ENCODE measurements at regions not wholly inside any gene's neighbourhood (a gene's known extent, or its start where the extent isn't known, plus 50 kb on each side); places are given as distances from the start of the nearest gene placed in this dataset.

GRCh38 chr6:169890049-169890448 is 138.6 kb downstream of the ERMARD start:
- no peak overlapping the region for H3K4me3 ChIP-seq (ENCODE audit: low read length)
- TF ChIP-seq CTCF (IDR thresholded peaks at IDR 0.05; ENCODE audit: insufficient read depth, low read depth, low read length, missing control alignments), result no peak
- DNase-seq (ENCODE audit: low read depth), result no peak

GRCh38 chr6:169887529-169888140 is 136.2 kb downstream of the ERMARD start:
- H3K4me3 ChIP-seq (ENCODE audit: low read length), result no peak overlapping the region
- DNase-seq (ENCODE audit: low read depth), result peak; percentile 88
- no peak for TF ChIP-seq CTCF (IDR thresholded peaks at IDR 0.05; ENCODE audit: insufficient read depth, low read depth, low read length, missing control alignments)

GRCh38 chr6:169886631-169887227 is 135.3 kb downstream of the ERMARD start:
- no peak for DNase-seq (ENCODE audit: low read depth)
- H3K4me3 ChIP-seq (ENCODE audit: low read length), result no peak overlapping the region
- TF ChIP-seq CTCF (IDR thresholded peaks at IDR 0.05; ENCODE audit: insufficient read depth, low read depth, low read length, missing control alignments), result no peak

- no peak for DNase-seq (ENCODE audit: low read depth)
- no peak for TF ChIP-seq CTCF (IDR thresholded peaks at IDR 0.05; ENCODE audit: insufficient read depth, low read depth, low read length, missing control alignments)
- no peak overlapping the region for H3K4me3 ChIP-seq (ENCODE audit: low read length)
Measured at GRCh38 chr6:169885831-169886230, 134.4 kb downstream of the ERMARD start.

- DNase-seq (ENCODE audit: low read depth), result no peak
- H3K4me3 ChIP-seq (ENCODE audit: low read length), result no peak overlapping the region
- TF ChIP-seq CTCF (IDR thresholded peaks at IDR 0.05; ENCODE audit: insufficient read depth, low read depth, low read length, missing control alignments), result no peak
Measured at GRCh38 chr6:169885131-169885530, 133.7 kb downstream of the ERMARD start.

GRCh38 chr6:169884158-169884557 is 132.7 kb downstream of the ERMARD start:
- TF ChIP-seq CTCF (IDR thresholded peaks at IDR 0.05; ENCODE audit: insufficient read depth, low read depth, low read length, missing control alignments), result no peak
- DNase-seq (ENCODE audit: low read depth), result no peak
- H3K4me3 ChIP-seq (ENCODE audit: low read length), result no peak overlapping the region

- no peak for DNase-seq (ENCODE audit: low read depth)
- H3K4me3 ChIP-seq (ENCODE audit: low read length), result no peak overlapping the region
- no peak for TF ChIP-seq CTCF (IDR thresholded peaks at IDR 0.05; ENCODE audit: insufficient read depth, low read depth, low read length, missing control alignments)
Measured at GRCh38 chr6:169883316-169883715, 131.9 kb downstream of the ERMARD start.

All from epithelial cell of esophagus (primary cell).